Liver (tissue), 8 donors: ENCODE measurements at regions not wholly inside any gene's neighbourhood (a gene's known extent, or its start where the extent isn't known, plus 50 kb on each side); places are given as distances from the start of the nearest gene placed in this dataset.
A peak's percentile ranks its signal among the peaks of the same experiment; 100 is the strongest.

Source experiments
- DNase-seq: peaks from one replicate; pipeline ENCODE4 v3.0.0-alpha.2; 2017; ENCODE audit warnings: low spot score
- H3K27ac ChIP-seq, 2 donors: one replicate each; pipeline ENCODE4 v1.7.0; 2013; ENCODE audit warnings: inconsistent platforms in 2 of 2, low read length in 2 of 2, control low read depth in 1 of 2, low read depth in 1 of 2, mild to moderate bottlenecking in 1 of 2
- H3K27me3 ChIP-seq, 4 donors: one replicate each; pipeline versions ENCODE4 v1.6.1 to v1.7.0; 2013; ENCODE audit warnings: low read length in 3 of 4, inconsistent platforms in 1 of 4, mild to moderate bottlenecking in 1 of 4, moderate library complexity in 1 of 4; ENCODE audit not compliant: control insufficient read depth in 4 of 4, insufficient read depth in 4 of 4
- H3K36me3 ChIP-seq, 4 donors: one replicate each; pipeline versions ENCODE4 v1.6.1 to v1.7.0; 2013; ENCODE audit warnings: low read length in 3 of 4, mild to moderate bottlenecking in 3 of 4, low read depth in 1 of 4, moderate library complexity in 1 of 4; ENCODE audit not compliant: control insufficient read depth in 4 of 4, insufficient read depth in 3 of 4
- H3K4me1 ChIP-seq, 4 donors: one replicate each; pipeline versions ENCODE4 v1.6.1 to v1.7.0; 2013; ENCODE audit warnings: low read length in 3 of 4, mild to moderate bottlenecking in 3 of 4, moderate library complexity in 1 of 4; ENCODE audit not compliant: control insufficient read depth in 4 of 4, insufficient read depth in 4 of 4
- H3K4me3 ChIP-seq, 3 donors: one replicate each; pipeline versions ENCODE4 v1.6.1 to v1.7.0; 2013; ENCODE audit warnings: low read length in 3 of 3, control low read depth in 1 of 3, low read depth in 1 of 3, mild to moderate bottlenecking in 1 of 3
- H3K9ac ChIP-seq, 2 donors: one replicate each; pipeline ENCODE4 v1.7.0; 2013; ENCODE audit warnings: low read length in 2 of 2, mild to moderate bottlenecking in 2 of 2, moderate library complexity in 2 of 2, control low read depth in 1 of 2, low read depth in 1 of 2
- H3K9me3 ChIP-seq, 4 donors: one replicate each; pipeline versions ENCODE4 v1.6.1 to v1.7.0; 2013; ENCODE audit warnings: low read length in 3 of 4; ENCODE audit not compliant: control insufficient read depth in 4 of 4
- ATF3 ChIP-seq: IDR thresholded peaks from 2 replicates; pipeline ENCODE4 v1.6.1; 2016; ENCODE audit warnings: antibody characterized with exemption
- CTCF ChIP-seq: fragments of 150-350 bp; IDR thresholded peaks from 2 replicates; pipeline ENCODE4 v1.5.1; 2017; ENCODE audit warnings: improper control_type of control experiment, low read depth, low read length; ENCODE audit not compliant: missing input control
- EGR1 ChIP-seq, 2 donors: IDR thresholded peaks; 2 replicates each; pipeline ENCODE4 v1.6.1; 2016 to 2018; ENCODE audit warnings: antibody characterized with exemption in 2 of 2, low read depth in 2 of 2
- FOXA1 ChIP-seq: IDR thresholded peaks from 2 replicates; pipeline ENCODE4 v1.6.1; 2016; ENCODE audit warnings: antibody characterized with exemption
- FOXA2 ChIP-seq: IDR thresholded peaks from 2 replicates; pipeline ENCODE4 v1.6.1; 2016; ENCODE audit warnings: antibody characterized with exemption
- GABPA ChIP-seq, 2 donors: IDR thresholded peaks in 1 of 2; conservative IDR thresholded peaks in 1 of 2; 2 replicates each; pipeline ENCODE4 v1.6.1; 2016; ENCODE audit warnings: antibody characterized with exemption in 2 of 2, mild to moderate bottlenecking in 1 of 2, moderate library complexity in 1 of 2
- HNF4A ChIP-seq, 2 donors: conservative IDR thresholded peaks; 2 replicates each; pipeline ENCODE4 v1.6.1; 2016; ENCODE audit warnings: antibody characterized with exemption in 2 of 2, mild to moderate bottlenecking in 2 of 2
- HNF4G ChIP-seq: IDR thresholded peaks from 2 replicates; pipeline ENCODE4 v1.6.1; 2016; ENCODE audit warnings: antibody characterized with exemption
- JUND ChIP-seq, 2 donors: IDR thresholded peaks; 2 replicates each; pipeline ENCODE4 v1.6.1; 2016; ENCODE audit warnings: antibody characterized with exemption in 2 of 2
- MAX ChIP-seq: IDR thresholded peaks from 2 replicates; pipeline ENCODE4 v1.6.1; 2016; ENCODE audit warnings: antibody characterized with exemption
- NR2F2 ChIP-seq: IDR thresholded peaks from 2 replicates; pipeline ENCODE4 v1.6.1; 2016; ENCODE audit warnings: antibody characterized with exemption
- RAD21 ChIP-seq, 2 donors: IDR thresholded peaks; 2 replicates each; pipeline ENCODE4 v1.6.1; 2016; ENCODE audit warnings: antibody characterized with exemption in 2 of 2, mild to moderate bottlenecking in 2 of 2
- REST ChIP-seq: IDR thresholded peaks from 2 replicates; pipeline ENCODE4 v1.6.1; 2016; ENCODE audit warnings: antibody characterized with exemption, mild to moderate bottlenecking
- RXRA ChIP-seq, 2 donors: IDR thresholded peaks; 2 replicates each; pipeline ENCODE4 v1.6.1; 2017 to 2018; ENCODE audit warnings: antibody characterized with exemption in 2 of 2, mild to moderate bottlenecking in 1 of 2
- SP1 ChIP-seq: IDR thresholded peaks from 2 replicates; pipeline ENCODE4 v1.6.1; 2018; ENCODE audit warnings: antibody characterized with exemption, mild to moderate bottlenecking
- TAF1 ChIP-seq: conservative IDR thresholded peaks from 2 replicates; pipeline ENCODE4 v1.6.1; 2016; ENCODE audit warnings: antibody characterized with exemption, mild to moderate bottlenecking
- YY1 ChIP-seq: IDR thresholded peaks from 2 replicates; pipeline ENCODE4 v1.6.1; 2016; ENCODE audit warnings: antibody characterized with exemption, mild to moderate bottlenecking
- ZBTB33 ChIP-seq: IDR thresholded peaks from 2 replicates; pipeline ENCODE4 v1.6.1; 2016; ENCODE audit warnings: antibody characterized with exemption
- WGBS: extraction: QIAGEN DNeasy Blood & Tissue Kit; methylation state at CpG from one replicate; pipeline ENCODE4 v1.1.7; 2013; 5-methylcytosine and 5-hydroxymethylcytosine counted together
- donor health status: healthy.
- donor health status: healthy.
- donor health status: healthy.
- donor health status: healthy.
- donor health status: healthy.

GRCh38 chr12:92561543-92561899 lies 141.3 kb upstream of the PLEKHG7 start:
- no peaks in the 10 kb centered on the region for H3K9me3 ChIP-seq
- H3K27me3 ChIP-seq, result no peaks in the 10 kb centered on the region
- H3K9ac ChIP-seq, result peak overlapping the region; percentile 3 to 12
- peaks cover 4 to 28% (median 18%) of the 10 kb centered on the region in 4 donors for H3K4me1 ChIP-seq
- no peak for DNase-seq
- TF ChIP-seq JUND (IDR thresholded peaks at IDR 0.05) (peak; percentile 3 to 79), ZBTB33 (peak; percentile 71), HNF4A (conservative IDR thresholded peaks at IDR 0.05) (peak; percentile 64 to 65), FOXA1 (peak; percentile 68), RAD21 (IDR thresholded peaks at IDR 0.05) (peak; percentile 63 to 75), FOXA2 (peak; percentile 82), HNF4G (no peak), SP1 (peak; percentile 83), ATF3 (no peak), MAX (peak; percentile 66), YY1 (peak; percentile 96), RXRA (IDR thresholded peaks at IDR 0.05) (peak; percentile 68 to 85), GABPA (IDR thresholded peaks at IDR 0.05 in 1 of 2, conservative IDR thresholded peaks at IDR 0.05 in 1 of 2) (no peak), TAF1 (peak; percentile 74), EGR1 (IDR thresholded peaks at IDR 0.05; ENCODE audit: low read depth in 2 of 2) (peak; percentile 63 to 91), NR2F2 (no peak), CTCF (no peak), REST (peak; percentile 88)
- peak overlapping the region; percentile 67 to 76 for H3K27ac ChIP-seq
- WGBS, result 11% methylated on average over 3 of the region's 3 CpGs
- H3K36me3 ChIP-seq, result no peaks in the 10 kb centered on the region
- no peak overlapping the region for H3K4me3 ChIP-seq
